GM12873 (cell line): ENCODE measurements at regions not wholly inside any gene's neighbourhood (a gene's known extent, or its start where the extent isn't known, plus 50 kb on each side); places are given as distances from the start of the nearest gene placed in this dataset.

Source experiments
- TF ChIP-seq, protein P1 (sequence below): IDR thresholded peaks from 2 replicates; pipeline ENCODE4 v1.5.1; 2012; ENCODE audit warnings: low read depth, mild to moderate bottlenecking, moderate library complexity, low read length, control low read depth; ENCODE audit not compliant: insufficient read depth; ENCODE audit errors: missing control alignments

DNA sequence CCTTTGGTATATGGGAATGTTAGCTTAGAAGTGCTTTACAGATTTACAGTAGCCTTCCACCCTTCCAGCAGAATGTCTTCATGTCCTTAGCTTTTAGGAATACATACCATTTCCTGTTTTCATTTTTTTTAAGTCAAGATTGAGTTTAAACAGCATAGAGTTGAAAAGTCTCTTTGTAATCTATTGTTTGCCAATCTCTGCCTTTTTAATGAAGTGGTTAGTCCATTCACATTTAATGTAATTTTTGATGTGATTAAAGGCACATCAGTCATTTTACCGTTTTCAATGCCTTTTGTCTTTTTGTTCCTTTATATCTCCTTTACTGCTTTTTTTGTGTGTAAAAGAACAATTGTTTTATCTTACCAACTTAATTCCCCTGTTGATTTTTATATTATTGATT, 233.4 kb upstream of the SMIM21 start:
- TF ChIP-seq, protein P1, sequence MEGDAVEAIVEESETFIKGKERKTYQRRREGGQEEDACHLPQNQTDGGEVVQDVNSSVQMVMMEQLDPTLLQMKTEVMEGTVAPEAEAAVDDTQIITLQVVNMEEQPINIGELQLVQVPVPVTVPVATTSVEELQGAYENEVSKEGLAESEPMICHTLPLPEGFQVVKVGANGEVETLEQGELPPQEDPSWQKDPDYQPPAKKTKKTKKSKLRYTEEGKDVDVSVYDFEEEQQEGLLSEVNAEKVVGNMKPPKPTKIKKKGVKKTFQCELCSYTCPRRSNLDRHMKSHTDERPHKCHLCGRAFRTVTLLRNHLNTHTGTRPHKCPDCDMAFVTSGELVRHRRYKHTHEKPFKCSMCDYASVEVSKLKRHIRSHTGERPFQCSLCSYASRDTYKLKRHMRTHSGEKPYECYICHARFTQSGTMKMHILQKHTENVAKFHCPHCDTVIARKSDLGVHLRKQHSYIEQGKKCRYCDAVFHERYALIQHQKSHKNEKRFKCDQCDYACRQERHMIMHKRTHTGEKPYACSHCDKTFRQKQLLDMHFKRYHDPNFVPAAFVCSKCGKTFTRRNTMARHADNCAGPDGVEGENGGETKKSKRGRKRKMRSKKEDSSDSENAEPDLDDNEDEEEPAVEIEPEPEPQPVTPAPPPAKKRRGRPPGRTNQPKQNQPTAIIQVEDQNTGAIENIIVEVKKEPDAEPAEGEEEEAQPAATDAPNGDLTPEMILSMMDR = no peak

DNA sequence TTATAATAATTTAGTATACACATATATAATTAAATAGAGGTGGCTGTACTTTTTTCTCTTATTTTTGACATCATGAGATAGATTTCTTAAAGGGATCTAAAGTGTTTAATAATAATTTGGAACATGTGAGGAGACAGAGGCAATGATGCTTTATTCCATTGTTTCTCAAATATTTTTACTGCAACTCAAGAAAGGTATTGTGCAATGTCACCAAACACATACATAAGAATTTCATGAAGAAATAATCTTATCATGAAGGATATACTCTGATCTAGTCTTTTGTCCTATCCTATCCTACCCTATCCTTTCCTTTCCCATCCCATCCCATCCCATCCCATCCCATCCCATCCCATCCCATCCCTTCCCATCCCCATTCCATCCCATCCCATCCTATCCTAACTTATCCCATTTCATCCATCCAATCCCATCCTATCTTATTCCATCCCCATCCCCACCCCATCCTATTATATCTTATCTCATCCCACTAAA, 232.1 kb upstream of the SMIM21 start:
- TF ChIP-seq, protein P1 = no peak

DNA sequence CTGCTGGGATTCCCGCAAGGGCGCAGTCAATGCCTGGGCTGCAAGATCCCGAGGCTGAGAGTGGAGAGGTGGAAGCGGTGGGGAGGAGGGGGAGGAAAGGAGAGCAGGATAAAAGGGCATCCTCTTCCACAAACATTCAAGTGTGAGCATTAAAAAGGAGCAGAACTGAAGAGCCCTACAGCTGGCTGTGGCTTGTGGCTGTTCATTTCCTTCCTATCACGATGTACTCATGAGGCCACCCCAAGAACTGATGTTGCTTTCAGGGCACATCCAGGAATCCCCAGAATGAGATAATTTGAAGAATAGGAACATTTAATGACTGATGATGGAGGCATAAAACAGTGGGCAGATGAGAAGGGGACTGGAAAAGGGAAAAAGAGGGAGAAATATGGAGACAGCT, 230.8 kb upstream of the SMIM21 start:
- TF ChIP-seq, protein P1 = no peak

DNA sequence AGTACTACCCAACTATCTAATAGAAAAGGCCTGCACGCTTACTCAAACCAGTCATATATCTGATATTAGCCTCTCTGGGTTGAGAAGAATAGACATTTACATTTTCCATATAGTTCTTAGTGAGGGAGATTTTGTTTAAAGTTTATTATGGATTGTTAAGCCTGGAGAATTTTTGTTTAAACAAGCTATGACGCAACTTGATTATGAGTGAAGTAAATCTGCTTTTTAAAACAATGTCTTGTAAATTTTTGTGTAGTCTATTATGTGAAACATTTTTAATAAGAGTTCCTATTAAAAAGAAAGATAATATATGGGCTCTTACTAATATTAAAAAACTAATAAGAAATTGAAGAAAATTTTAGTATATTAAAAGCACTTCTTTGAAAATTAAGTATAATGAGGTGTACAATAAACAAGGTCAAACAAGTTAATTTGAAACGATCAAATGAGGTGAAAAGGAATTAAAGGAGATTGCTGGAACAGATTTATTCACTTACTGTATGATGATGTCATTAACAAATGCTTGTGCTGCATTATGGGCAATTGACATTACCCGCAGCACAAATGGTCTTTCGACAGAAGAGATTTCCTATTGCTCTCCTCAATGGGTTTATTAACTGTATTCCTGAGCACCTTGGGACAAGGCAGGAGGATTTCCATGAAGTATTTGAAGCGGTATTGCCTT, 229.2 kb upstream of the SMIM21 start:
- TF ChIP-seq, protein P1 = no peak

DNA sequence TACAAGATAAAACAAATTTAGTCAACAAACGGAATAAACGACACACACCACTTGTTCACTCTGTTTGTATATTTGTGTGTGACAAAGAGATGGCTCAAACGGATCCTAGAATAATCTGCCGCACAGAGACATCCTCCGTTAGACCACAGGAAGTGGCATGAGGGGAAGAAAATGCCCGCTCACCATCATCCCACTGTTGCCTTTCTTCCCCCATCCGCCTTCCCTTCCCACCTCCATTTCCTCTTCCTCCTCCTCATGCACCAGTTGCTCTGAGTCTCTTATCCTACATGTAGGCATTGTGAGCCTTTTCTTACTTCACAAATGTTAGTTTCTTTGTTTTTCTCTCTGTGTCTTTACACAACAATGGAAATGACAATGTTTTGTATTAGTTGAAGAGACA, 228.5 kb upstream of the SMIM21 start:
- TF ChIP-seq, protein P1 = no peak

DNA sequence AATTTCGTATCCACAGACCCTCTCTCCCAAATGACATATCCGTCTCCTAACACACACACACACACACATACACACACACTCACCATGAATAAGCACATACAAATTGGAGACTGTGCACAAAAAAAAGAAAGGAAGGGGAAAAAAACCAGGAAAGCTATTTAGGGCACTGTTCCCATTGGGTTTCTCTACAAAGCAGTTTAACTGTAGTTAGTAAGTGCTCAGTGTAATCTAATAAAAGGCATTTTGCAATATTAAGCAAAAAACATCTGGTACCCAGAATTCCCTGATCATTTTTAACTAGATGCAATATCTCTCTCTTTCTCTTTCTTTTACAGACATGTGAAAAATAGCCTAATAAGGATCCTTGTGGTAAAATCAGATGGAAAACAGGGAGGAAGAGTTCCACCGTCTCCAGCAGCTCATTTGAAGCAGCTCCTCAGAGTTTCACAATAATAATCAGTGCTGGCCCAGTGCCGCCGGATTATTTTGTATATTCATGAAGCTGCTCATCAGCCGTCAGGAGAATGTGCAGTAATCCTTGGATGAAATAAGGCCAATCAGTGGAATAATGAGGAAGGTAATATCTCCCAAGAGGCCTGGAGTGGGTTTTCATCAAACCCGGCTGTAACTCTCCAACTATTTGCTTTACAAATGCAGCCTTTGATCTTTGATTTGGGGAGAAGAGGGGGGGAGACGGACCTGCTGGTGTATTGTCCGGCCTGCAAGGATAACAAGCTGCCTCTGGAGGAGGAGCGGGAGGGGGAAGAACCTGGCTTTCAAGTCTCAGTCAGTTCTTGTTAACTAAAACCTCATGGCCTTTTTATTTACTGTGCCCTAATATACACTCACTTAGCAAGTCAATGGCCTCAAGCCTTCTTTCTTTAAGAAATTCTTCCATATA, 227.6 kb upstream of the SMIM21 start:
- TF ChIP-seq, protein P1 = no peak

DNA sequence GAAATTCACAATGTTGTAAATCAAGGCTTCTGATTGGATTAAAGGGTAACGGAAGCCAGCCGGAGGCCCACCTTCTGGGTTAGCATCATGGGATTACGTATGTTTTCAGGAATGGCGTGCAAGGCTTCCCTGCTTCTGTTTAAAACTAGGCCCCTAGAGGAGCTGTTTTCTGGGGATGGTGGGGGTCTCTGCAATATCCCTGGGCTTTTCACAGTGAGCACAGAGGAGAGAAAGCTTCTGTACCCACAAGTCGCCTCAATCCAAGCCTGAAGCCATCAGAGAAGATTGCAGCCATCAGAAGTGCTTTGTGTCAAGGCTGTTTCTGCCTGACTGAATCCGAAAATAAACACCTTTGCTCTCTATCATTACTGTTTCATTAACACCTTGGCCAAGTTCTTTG, 226.9 kb upstream of the SMIM21 start:
- TF ChIP-seq, protein P1 = no peak
